Endothelial cell (in vitro differentiated cells): ENCODE measurements at regions not wholly inside any gene's neighbourhood (a gene's known extent, or its start where the extent isn't known, plus 50 kb on each side); places are given as distances from the start of the nearest gene placed in this dataset.
"Not testable (repeated sequence)": the region's sequence is repeated elsewhere in the genome, so short reads cannot be mapped to it uniquely, and the experiment has no call there.

Source experiments
- DNase-seq: peaks from one replicate; pipeline ENCODE4 v3.0.0; 2021; ENCODE audit warnings: low spot score
- H3K27ac Mint-ChIP-seq: one replicate; pipeline ENCODE4 v1.8.0; 2021; ENCODE audit warnings: mixed read lengths, inconsistent platforms; ENCODE audit not compliant: unreplicated experiment
- H3K27me3 Mint-ChIP-seq: one replicate; pipeline ENCODE4 v1.8.0; 2021; ENCODE audit warnings: mild to moderate bottlenecking, moderate library complexity, mixed read lengths, inconsistent platforms; ENCODE audit not compliant: unreplicated experiment
- H3K36me3 Mint-ChIP-seq: one replicate; pipeline ENCODE4 v1.8.0; 2021; ENCODE audit warnings: mild to moderate bottlenecking, low read depth, mixed read lengths, inconsistent platforms; ENCODE audit not compliant: unreplicated experiment
- H3K4me1 Mint-ChIP-seq: one replicate; pipeline ENCODE4 v1.8.0; 2021; ENCODE audit warnings: mild to moderate bottlenecking, mixed read lengths, inconsistent platforms; ENCODE audit not compliant: unreplicated experiment
- H3K4me3 Mint-ChIP-seq: one replicate; pipeline ENCODE4 v1.8.0; 2021; ENCODE audit warnings: mild to moderate bottlenecking, mixed read lengths, inconsistent platforms; ENCODE audit not compliant: unreplicated experiment
- H3K9me3 Mint-ChIP-seq: one replicate; pipeline ENCODE4 v1.8.0; 2021; ENCODE audit warnings: mixed read lengths, inconsistent platforms; ENCODE audit not compliant: unreplicated experiment
- CTCF ChIP-seq: fragments of 200-600 bp; sonication (generic); IDR thresholded peaks from one replicate; pipeline ENCODE4 v1.5.0; 2021; ENCODE audit warnings: antibody characterized with exemption; ENCODE audit not compliant: unreplicated experiment

DNA sequence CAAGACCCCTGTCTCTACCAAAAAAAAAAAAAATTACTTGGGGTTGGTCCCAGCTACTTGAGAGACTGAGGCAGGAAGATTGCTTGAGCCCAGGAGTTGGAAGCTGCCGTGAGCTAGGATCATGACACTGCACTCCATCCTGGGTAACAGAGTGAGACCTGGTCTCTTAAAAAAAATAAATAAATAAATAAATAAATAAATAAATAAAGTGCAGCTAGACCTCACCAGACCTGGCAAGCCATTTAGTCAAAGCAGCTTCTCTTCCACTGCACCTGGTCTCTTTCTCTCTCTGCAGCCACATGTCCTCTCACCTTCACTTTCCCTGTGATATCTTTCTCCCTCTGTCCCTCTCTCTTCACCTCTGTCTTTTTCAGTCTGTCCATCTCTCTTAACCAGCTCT is 75.2 kb upstream of the CHCHD3 start:
- TF ChIP-seq CTCF: no peak
- Mint-ChIP-seq H3K9me3 (no peaks in the 10 kb centered on the region), H3K27ac (no peak overlapping the region), H3K4me3 (no peak overlapping the region), H3K4me1 (no peaks in the 10 kb centered on the region), H3K36me3 (no peaks in the 10 kb centered on the region), H3K27me3 (no peaks in the 10 kb centered on the region)
- DNase-seq: no peak

DNA sequence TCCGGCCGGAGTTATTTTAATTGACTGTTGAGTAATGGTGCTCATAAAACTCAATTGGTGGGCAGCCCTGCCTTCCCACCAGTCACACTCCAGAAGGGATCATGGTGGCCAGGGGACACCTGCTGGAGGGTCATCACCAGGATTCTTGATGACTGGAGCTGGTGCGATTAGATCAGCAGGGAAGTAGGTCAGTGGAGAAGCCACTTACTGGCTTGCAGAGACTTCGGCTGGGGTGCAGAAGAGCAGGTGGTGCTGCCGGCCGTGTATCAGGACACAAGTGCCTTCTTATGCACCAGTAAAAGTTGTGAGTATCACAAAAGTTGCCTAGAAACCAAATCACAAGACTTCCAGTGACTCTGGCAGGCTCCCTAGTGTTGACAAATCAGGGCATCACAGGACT is 82.6 kb upstream of the CHCHD3 start:
- DNase-seq: no peak

DNA sequence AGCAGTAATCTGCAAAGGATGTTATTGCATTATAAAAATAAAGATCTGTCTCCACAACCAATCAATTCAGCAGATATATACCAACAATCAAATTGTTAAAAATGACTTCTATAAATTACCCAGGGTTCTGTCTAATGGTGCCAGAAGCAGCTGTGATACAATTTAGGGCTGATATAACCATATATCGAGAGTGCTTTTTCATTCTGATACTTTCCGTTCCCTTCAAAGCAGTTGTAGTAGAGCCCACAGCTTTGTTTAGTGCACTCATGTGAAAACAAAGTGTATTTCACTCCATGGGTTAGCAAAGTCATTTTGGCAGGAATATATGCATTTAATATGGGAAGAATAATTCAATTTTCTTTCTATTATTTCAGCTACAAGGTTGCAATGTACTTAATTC is 83.1 kb upstream of the CHCHD3 start:
- Mint-ChIP-seq H3K36me3 (no peaks in the 10 kb centered on the region), H3K4me3 (no peak overlapping the region), H3K27me3 (no peaks in the 10 kb centered on the region), H3K27ac (no peak overlapping the region), H3K4me1 (no peaks in the 10 kb centered on the region), H3K9me3 (no peaks in the 10 kb centered on the region)
- TF ChIP-seq CTCF: no peak
- DNase-seq: no peak

More for the DNA sequence above, 82.6 kb upstream of the CHCHD3 start:
- Mint-ChIP-seq H3K36me3 (no peaks in the 10 kb centered on the region), H3K4me1 (no peaks in the 10 kb centered on the region), H3K9me3 (no peaks in the 10 kb centered on the region), H3K27me3 (no peaks in the 10 kb centered on the region), H3K4me3 (no peak overlapping the region), H3K27ac (no peak overlapping the region)
- no peak for TF ChIP-seq CTCF

GRCh38 chr7:133165529-133165928 is 83.6 kb upstream of the CHCHD3 start:
- no peaks in the 10 kb centered on the region for H3K36me3 Mint-ChIP-seq
- H3K27me3 Mint-ChIP-seq: no peaks in the 10 kb centered on the region
- TF ChIP-seq CTCF: no peak
- no peaks in the 10 kb centered on the region for H3K9me3 Mint-ChIP-seq
- no peak for DNase-seq
- H3K4me1 Mint-ChIP-seq: no peaks in the 10 kb centered on the region
- no peak overlapping the region for H3K4me3 Mint-ChIP-seq
- no peak overlapping the region for H3K27ac Mint-ChIP-seq

DNA sequence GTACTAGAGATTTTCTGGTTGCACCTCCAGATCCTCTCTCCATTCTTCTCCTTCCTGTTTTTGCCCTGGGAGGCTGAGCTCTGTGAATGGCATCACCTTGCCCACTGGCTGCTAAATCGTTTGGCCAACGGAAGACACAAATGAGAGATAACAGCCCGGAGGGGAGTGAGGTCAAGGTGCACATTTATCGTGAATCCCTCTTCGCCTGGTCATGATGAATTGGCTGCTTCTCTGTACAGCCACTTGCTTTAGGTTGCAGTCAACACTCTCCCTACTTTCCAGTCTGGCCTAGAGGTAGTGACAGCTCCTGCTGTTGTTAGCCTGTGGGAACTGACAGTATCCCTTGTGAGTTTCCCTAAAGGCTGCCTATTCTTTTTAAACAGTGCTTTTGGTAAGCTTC is 85.4 kb upstream of the CHCHD3 start:
- Mint-ChIP-seq H3K27me3 (no peaks in the 10 kb centered on the region), H3K27ac (no peak overlapping the region)

GRCh38 chr7:133169167-133169822 is 83.6 kb upstream of the EXOC4 start:
- not testable (repeated sequence) for H3K27ac Mint-ChIP-seq, DNase-seq, H3K27me3 Mint-ChIP-seq, H3K9me3 Mint-ChIP-seq, H3K4me3 Mint-ChIP-seq, H3K36me3 Mint-ChIP-seq, H3K4me1 Mint-ChIP-seq

More for the DNA sequence above, 85.4 kb upstream of the CHCHD3 start:
- no peaks in the 10 kb centered on the region for H3K36me3 Mint-ChIP-seq
- no peaks in the 10 kb centered on the region for H3K4me1 Mint-ChIP-seq
- no peak for TF ChIP-seq CTCF
- H3K4me3 Mint-ChIP-seq: no peak overlapping the region
- no peak for DNase-seq
- no peaks in the 10 kb centered on the region for H3K9me3 Mint-ChIP-seq

GRCh38 chr7:133177476-133177875 is 75.4 kb upstream of the EXOC4 start:
- H3K9me3 Mint-ChIP-seq, H3K27me3 Mint-ChIP-seq, H3K36me3 Mint-ChIP-seq, DNase-seq, H3K4me1 Mint-ChIP-seq, H3K27ac Mint-ChIP-seq, H3K4me3 Mint-ChIP-seq: not testable (repeated sequence)
